OCI-LY3 (cell line): ENCODE measurements at regions not wholly inside any gene's neighbourhood (a gene's known extent, or its start where the extent isn't known, plus 50 kb on each side); places are given as distances from the start of the nearest gene placed in this dataset.

Source experiments
- EZH2phosphoT487 ChIP-seq: fragments of 200-600 bp; shearing (Covaris generic); IDR thresholded peaks from 2 replicates; pipeline ENCODE4 v1.6.1; 2018; ENCODE audit warnings: antibody characterized with exemption, mixed run types, low read depth
- TF ChIP-seq, protein P1 (sequence below): fragments of 200-600, 300-600 bp; sonication (generic); IDR thresholded peaks from 2 replicates; pipeline ENCODE4 v1.5.1; 2014; ENCODE audit warnings: antibody characterized with exemption, low read length, low read depth

DNA sequence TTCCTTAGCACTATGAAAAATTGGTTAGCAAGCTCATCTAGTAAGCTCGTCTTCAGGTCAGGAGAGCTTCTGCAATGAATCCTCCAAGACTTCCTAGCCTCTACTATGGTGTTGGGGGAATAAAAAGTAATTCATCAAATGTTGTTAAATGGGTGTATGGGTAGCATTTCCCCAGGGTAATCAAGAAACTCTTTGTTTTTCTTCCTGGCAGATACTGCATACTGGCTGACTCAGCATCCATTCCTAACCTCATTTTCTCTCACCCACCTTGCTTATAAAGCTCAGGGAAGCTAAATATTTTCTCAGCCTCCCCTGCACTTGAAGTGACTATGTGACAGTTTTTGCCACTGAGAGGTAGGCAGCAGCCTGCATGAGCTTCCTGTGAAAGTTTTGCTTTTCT, 83.4 kb downstream of the MAB21L3 start:
- TF ChIP-seq, protein P1, sequence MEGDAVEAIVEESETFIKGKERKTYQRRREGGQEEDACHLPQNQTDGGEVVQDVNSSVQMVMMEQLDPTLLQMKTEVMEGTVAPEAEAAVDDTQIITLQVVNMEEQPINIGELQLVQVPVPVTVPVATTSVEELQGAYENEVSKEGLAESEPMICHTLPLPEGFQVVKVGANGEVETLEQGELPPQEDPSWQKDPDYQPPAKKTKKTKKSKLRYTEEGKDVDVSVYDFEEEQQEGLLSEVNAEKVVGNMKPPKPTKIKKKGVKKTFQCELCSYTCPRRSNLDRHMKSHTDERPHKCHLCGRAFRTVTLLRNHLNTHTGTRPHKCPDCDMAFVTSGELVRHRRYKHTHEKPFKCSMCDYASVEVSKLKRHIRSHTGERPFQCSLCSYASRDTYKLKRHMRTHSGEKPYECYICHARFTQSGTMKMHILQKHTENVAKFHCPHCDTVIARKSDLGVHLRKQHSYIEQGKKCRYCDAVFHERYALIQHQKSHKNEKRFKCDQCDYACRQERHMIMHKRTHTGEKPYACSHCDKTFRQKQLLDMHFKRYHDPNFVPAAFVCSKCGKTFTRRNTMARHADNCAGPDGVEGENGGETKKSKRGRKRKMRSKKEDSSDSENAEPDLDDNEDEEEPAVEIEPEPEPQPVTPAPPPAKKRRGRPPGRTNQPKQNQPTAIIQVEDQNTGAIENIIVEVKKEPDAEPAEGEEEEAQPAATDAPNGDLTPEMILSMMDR, result no peak
- TF ChIP-seq EZH2phosphoT487, result no peak
